GM19023 (cell line): ENCODE measurements at regions not wholly inside any gene's neighbourhood (a gene's known extent, or its start where the extent isn't known, plus 50 kb on each side); places are given as distances from the start of the nearest gene placed in this dataset.
A peak's percentile ranks its signal among the peaks of the same experiment; 100 is the strongest.

ENCODE experiments used
- ATAC-seq: cut with Tn5 transposase; IDR thresholded peaks from one replicate; pipeline ENCODE4 v1.9.1; 2021; ENCODE audit warnings: mild to moderate bottlenecking, moderate library complexity; ENCODE audit not compliant: unreplicated experiment

GRCh38 chr3:106018929-106019550, 150.2 kb upstream of the CBLB start:
- no peak for ATAC-seq

GRCh38 chr3:106022913-106023312, 154.1 kb upstream of the CBLB start:
- no peak for ATAC-seq

DNA sequence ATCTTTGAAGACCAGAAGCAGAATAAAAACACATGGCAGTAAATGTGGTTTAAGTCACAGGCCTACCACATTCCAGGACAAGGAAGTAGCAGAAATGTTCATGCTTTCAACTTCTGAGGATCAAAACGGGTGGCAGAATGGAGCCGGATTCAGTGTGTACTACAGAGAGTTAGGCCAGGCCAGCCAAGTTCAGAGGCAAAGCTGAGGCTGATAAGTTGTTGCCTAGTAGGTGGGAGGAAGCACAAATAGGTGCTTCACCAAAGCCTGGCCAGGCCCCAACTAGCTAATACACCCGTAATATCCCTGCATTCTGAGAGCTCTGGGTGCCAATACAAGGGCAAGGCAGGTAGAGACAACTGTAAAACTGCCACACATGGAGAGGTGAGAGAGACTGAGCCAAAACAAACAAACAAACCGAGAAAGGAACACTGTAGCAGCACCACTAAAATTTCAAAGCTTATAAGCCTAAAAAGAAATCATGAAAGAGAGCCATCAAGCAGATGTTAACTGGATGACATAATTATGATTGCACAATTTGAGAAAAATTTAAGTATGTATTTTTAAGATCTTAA, 156.4 kb upstream of the CBLB start:
- no peak for ATAC-seq

DNA sequence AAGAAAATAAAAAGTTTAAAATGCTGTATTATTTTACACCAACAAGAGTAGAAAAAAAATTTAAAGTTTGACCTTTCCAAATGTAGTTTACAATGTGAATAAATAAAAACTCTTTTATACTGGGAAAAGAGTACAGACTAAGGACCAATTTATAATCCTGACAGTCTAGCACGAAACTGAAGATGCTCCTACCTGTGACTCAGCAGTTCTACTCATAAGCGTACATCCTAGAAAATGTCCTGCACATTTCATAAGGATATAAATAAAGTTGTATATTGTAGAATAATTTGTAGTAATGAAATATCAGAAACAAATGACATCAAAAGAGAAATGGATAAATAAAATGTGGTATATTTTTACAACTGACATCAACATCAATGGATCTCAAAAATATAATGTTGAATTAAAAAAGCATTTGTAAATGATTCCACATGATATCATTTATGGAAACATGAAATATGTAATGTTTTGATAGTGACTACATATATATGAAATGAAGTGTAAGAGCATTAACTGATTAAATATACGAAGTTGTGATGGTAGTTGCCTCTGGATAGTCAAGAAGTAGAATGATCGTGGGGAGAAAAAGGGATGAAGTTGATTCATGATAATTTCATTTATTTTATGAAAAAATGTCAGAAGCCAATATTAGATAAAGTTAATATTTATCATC, 161.3 kb upstream of the CBLB start:
- ATAC-seq, result no peak

GRCh38 chr3:106030627-106030963, 161.8 kb upstream of the CBLB start:
- ATAC-seq, result no peak

DNA sequence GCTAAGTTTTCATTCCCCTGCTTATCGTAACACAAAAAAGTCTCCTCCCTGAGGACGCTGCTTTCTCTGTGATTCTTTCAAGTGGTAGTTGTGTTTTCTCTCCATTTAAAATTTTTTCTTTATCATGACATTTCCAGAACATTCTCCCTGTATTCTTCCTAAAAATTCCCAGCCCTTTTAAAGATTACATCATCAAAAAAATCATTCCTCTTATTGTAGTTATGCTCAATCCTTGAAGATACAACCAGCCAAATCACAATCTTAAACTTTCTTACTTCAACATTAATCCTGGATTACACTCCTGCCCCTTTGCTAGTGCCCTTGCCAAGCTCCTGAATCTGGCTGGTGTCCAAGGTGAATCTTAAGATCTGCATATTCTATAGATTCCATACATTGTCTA, 163.7 kb upstream of the CBLB start:
- ATAC-seq, result no peak

DNA sequence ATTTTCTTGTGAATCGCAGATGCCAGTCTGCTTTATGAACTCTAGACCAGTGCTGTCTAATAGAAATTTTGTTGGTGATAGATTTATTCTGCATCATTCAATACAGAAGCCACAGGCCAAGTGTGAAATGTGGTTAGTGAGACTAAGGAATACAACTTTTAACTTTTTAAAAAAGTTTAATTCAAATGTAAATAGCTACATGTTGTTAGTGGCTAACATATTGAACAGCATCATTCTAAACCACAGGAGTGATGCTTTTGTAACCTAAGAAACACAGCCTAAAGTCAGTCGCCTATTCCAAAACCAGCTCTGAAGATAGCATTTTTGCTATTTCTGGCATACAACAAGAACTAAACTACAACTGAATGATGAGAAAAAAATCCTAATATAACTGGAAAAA, 164.8 kb upstream of the CBLB start:
- no peak for ATAC-seq

GRCh38 chr3:106034313-106034712, 165.5 kb upstream of the CBLB start:
- no peak for ATAC-seq

DNA sequence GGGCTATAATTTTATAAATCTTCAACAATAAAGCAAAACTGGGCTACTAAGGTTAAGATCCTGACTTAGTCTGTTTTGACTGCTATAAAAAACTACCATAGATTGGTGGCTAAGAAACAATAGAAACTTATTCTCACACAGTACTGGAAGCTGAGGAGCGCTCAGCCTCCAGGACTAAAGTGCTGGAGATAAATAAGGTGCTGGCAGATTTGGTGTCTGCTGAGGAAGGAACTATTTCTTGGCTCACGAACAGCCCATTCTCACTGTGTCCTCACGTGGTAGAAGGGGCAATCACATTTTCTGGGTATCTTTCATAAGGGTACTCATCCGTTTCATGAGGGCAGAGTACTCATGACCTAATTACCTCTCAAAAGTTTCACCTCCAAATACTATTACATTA, 166.8 kb upstream of the CBLB start:
- no peak for ATAC-seq

DNA sequence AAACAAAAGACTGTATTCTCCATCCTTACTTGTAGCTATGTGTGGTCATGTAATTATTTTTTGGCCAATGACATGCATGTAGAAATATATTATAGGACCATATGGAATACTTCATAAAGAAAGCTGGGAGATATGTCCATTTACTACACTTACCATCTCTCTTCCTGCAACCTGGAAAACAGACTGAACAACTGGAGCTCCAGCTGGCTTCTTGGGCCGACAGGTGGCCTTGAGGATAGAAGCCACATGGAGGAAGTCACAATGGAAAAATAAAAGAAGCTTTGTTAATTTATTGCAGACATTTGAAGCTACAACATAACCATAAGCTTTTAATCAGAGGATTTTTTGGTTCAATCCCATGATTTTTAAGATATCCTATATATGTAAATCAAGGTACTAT, 167.9 kb upstream of the CBLB start:
- ATAC-seq, result no peak

DNA sequence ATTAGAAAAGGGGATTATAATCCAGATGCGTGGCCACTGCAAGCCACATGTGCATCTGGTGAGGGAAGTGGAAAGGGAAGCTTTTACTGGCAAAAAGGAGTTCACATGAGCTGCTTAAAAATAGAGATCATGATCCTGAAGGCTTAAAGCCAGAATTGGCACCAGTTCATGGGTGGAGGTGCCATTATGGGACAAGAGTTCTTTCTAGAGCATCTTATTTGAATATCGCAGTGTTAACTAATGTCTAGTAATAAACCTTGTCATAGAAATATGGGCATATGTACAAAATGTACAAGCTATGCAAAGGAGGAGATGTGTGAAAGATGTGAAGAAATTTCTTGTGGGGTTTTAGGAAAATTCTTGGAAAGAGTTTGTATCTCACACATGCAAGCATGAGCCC, 178.4 kb upstream of the CBLB start:
- no peak for ATAC-seq

GRCh38 chr3:106048946-106049481, 180.2 kb upstream of the CBLB start:
- no peak for ATAC-seq

GRCh38 chr3:106049821-106050220, 181.0 kb upstream of the CBLB start:
- ATAC-seq, result no peak

DNA sequence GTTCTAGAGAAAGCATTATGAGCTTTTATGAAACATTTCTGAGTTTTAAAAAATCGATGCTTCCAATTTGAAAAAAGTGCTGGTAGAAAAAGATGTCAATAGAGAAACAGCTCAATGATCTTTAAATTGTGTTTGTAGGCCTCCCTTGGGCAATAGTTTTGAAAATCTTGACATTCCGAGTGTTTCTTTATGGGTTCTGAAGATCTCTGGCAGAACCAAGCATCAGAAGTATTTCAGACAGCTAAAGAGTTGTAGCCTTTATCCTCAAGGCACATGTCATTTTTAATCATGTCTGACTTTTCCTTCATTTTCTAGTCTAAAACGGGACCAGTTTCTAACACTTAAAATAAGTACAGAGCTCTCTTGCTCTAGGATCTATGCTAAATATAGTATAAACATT, 188.1 kb upstream of the CBLB start:
- ATAC-seq, result no peak

DNA sequence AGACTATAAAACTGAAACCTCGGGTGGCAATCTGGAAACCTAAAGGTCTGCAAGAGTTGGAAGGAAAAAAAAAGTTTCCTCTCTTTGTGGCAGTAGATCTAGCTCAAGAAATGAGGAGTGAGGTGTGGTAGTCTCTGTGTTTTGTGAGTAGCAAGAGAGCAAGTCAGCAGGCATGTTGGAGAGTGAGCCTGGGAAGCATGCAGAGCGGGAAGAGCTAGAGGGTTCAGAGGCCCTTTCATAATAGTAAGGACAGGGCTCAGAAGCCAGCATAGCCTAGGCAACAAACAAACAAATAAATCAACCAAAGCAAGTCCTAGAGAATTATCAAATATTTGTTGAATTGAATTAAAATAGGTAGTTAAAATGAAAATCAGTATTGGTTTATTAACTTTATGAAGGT, 189.7 kb upstream of the CBLB start:
- ATAC-seq, result no peak

DNA sequence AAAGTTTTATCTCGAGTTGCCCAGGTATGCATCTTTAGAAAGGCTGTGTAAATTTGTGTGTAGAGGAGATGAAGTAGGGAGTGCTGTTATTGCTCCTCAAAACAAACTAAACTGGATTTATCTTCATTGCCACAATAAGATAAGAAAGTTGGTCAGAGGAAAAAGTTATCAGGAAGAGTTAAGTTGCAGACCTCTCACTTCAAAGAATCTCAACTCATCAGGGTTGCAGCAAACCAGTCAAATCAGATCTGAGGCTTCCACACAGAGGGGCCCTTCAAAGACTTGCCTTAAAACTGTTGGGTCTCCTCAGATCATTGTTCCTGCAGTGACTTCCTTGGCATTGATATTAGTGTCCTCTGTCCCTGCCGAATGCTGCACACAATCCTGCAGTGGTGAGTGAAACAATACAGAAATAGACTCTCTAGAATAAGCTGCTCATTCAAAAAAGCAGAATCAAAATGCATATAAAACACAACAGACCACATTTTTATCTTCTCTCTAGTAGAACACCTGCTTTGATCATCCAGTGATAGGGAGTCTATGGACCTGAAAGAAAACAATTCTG, 191.2 kb upstream of the CBLB start:
- no peak for ATAC-seq

- no peak for ATAC-seq
Measured at GRCh38 chr3:106063909-106064308, 195.1 kb upstream of the CBLB start.

DNA sequence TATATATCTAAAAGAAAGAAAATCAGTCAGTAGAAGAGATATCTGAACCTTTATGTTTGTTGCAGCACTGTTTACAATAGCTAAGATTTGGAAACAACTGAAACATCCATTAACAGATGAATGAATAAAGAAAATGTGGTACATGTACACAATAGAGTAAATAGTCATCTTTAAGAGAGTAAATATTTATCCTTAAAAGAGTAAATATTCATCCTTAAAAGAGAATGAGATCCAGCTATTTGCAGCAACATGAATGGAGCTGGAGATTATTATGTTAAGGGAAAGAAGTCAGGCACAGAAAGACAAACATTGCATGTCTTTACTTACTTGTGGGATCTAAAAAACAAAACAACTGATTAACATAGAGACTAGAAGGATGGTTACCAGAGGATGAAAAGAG, 197.0 kb upstream of the CBLB start:
- no peak for ATAC-seq

DNA sequence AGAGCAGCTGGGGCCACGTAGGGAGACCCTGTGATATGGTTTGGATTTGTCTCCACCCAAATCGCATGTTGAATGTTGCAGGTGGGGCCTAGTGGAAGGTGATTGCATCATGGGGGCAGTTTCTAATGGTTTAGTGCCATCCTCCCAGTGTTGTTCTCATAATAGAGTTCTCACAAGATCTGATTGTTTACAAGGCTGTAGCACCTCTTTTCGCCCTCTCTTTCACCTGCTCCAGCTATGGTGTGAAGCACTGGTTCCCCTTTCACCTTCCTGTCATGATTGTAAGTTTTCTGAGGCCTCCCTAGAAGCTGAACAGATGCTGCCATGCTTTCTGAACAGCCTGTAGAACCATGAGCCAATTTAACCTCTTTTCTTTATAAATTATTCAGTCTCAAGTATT, 198.9 kb upstream of the CBLB start:
- ATAC-seq, result peak; percentile 78

GRCh38 chr3:106068381-106068780, 199.6 kb upstream of the CBLB start:
- no peak for ATAC-seq

DNA sequence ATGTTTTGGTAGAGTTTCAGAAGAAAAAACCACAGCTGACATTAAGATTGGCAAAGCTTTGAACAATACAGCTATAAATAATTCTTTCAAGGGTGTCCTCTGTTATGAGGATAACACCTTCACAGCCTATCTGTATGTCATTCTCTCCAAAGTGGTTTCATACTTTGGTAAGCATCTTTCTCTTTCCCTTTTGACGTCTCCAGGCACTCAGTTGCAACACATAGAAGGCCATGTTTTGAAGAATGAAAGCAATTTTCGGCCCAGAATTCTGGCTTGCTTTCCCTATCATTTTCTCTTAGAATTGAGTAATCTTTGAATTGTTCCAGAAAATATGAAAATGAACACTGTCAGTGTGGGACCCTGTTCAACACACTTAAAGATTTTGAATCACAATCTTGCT, 200.0 kb upstream of the CBLB start:
- ATAC-seq, result no peak

DNA sequence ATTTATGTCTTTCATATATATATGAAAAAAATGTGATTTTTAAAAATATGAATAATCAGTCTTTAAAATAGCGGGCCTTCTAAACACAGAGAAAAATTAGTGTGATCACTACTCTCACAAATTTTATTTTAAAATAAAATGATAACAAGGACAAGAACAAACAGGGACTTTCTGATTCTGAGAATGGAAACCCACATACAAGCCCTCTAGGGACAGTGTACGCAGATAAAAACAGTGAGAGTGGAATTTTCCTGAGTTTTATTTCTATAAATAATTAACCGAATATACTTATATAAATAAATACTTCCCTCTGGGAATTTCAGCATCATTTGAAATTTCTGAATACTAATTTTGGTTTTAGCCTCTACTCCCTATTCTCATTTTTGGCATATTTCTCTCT, 201.4 kb upstream of the CBLB start:
- ATAC-seq, result no peak
